ENCODE measurements at regions not wholly inside any gene's neighbourhood (a gene's known extent, or its start where the extent isn't known, plus 50 kb on each side); places are given as distances from the start of the nearest gene placed in this dataset.

GRCh38 chr14:42629553-42629952 lies 1022.9 kb downstream of the LRFN5 start:
- no peak for DNase-seq
- no peak overlapping the region for H3K4me3 ChIP-seq (ENCODE audit: low read length in 3 of 3)
- H3K9me3 ChIP-seq (ENCODE audit: control insufficient read depth in 2 of 3, insufficient read depth in 1 of 3, low read length in 3 of 3) = no peaks in the 10 kb centered on the region
- H3K36me3 ChIP-seq (ENCODE audit: control insufficient read depth in 2 of 3, insufficient read depth in 3 of 3, low read length in 3 of 3) = no peaks in the 10 kb centered on the region
- no peaks in the 10 kb centered on the region for H3K4me1 ChIP-seq (ENCODE audit: control insufficient read depth in 2 of 3, insufficient read depth in 2 of 3, low read depth in 1 of 3, low read length in 3 of 3)
- no peaks in the 10 kb centered on the region for H3K27me3 ChIP-seq (ENCODE audit: control insufficient read depth, insufficient read depth, low read length)
- intact Hi-C loops (cut with DNase I) = no loop called here
- FAIRE-seq = no peak
- H3K9ac ChIP-seq (ENCODE audit: low read length in 3 of 3) = no peak overlapping the region
- TF ChIP-seq CTCF (IDR thresholded peaks at IDR 0.05; ENCODE audit: borderline replicate concordance, extremely low read depth, insufficient read depth) = no peak
- H3K27ac ChIP-seq (ENCODE audit: low read depth in 2 of 2, low read length in 2 of 2) = no peak overlapping the region

GRCh38 chr14:42628602-42629001 lies 1021.9 kb downstream of the LRFN5 start:
- Histone ChIP-seq H3K4me3 (ENCODE audit: low read length in 3 of 3) (no peak overlapping the region), H3K9ac (ENCODE audit: low read length in 3 of 3) (no peak overlapping the region), H3K9me3 (ENCODE audit: control insufficient read depth in 2 of 3, insufficient read depth in 1 of 3, low read length in 3 of 3) (no peaks in the 10 kb centered on the region), H3K27me3 (ENCODE audit: control insufficient read depth, insufficient read depth, low read length) (no peaks in the 10 kb centered on the region), H3K4me1 (ENCODE audit: control insufficient read depth in 2 of 3, insufficient read depth in 2 of 3, low read depth in 1 of 3, low read length in 3 of 3) (no peaks in the 10 kb centered on the region), H3K27ac (ENCODE audit: low read depth in 2 of 2, low read length in 2 of 2) (no peak overlapping the region), H3K36me3 (ENCODE audit: control insufficient read depth in 2 of 3, insufficient read depth in 3 of 3, low read length in 3 of 3) (no peaks in the 10 kb centered on the region)
- DNase-seq (no peak), FAIRE-seq (no peak)
- intact Hi-C loops (cut with DNase I) = no loop called here
- TF ChIP-seq CTCF (IDR thresholded peaks at IDR 0.05; ENCODE audit: borderline replicate concordance, extremely low read depth, insufficient read depth) = no peak

- H3K36me3 ChIP-seq (ENCODE audit: control insufficient read depth in 2 of 3, insufficient read depth in 3 of 3, low read length in 3 of 3) = no peaks in the 10 kb centered on the region
- FAIRE-seq (no peak), DNase-seq (no peak)
- no peaks in the 10 kb centered on the region for H3K4me1 ChIP-seq (ENCODE audit: control insufficient read depth in 2 of 3, insufficient read depth in 2 of 3, low read depth in 1 of 3, low read length in 3 of 3)
- H3K9ac ChIP-seq (ENCODE audit: low read length in 3 of 3) = no peak overlapping the region
- intact Hi-C loops (cut with DNase I) = no loop called here
- TF ChIP-seq CTCF (IDR thresholded peaks at IDR 0.05; ENCODE audit: borderline replicate concordance, extremely low read depth, insufficient read depth) = no peak
- no peak overlapping the region for H3K4me3 ChIP-seq (ENCODE audit: low read length in 3 of 3)
- H3K27ac ChIP-seq (ENCODE audit: low read depth in 2 of 2, low read length in 2 of 2) = no peak overlapping the region
- no peaks in the 10 kb centered on the region for H3K27me3 ChIP-seq (ENCODE audit: control insufficient read depth, insufficient read depth, low read length)
- H3K9me3 ChIP-seq (ENCODE audit: control insufficient read depth in 2 of 3, insufficient read depth in 1 of 3, low read length in 3 of 3) = no peaks in the 10 kb centered on the region
Observed at GRCh38 chr14:42626986-42627385, 1020.3 kb downstream of the LRFN5 start.

Data from kidney (tissue), 13 donors.